Rectal smooth muscle tissue (tissue), 1 donor: ENCODE measurements at regions not wholly inside any gene's neighbourhood (a gene's known extent, or its start where the extent isn't known, plus 50 kb on each side); places are given as distances from the start of the nearest gene placed in this dataset.
A peak's percentile ranks its signal among the peaks of the same experiment; 100 is the strongest.

Source experiments
- H3K27ac ChIP-seq: one replicate; pipeline ENCODE4 v1.7.0; 2013; ENCODE audit warnings: low read depth, low read length, inconsistent platforms
- H3K27me3 ChIP-seq: one replicate; pipeline ENCODE4 v1.7.0; 2013; ENCODE audit warnings: low read length; ENCODE audit not compliant: control insufficient read depth, insufficient read depth
- H3K36me3 ChIP-seq: one replicate; pipeline ENCODE4 v1.7.0; 2013; ENCODE audit warnings: low read length; ENCODE audit not compliant: control insufficient read depth, insufficient read depth
- H3K4me1 ChIP-seq: one replicate; pipeline ENCODE4 v1.7.0; 2013; ENCODE audit warnings: low read length; ENCODE audit not compliant: control insufficient read depth, insufficient read depth
- H3K4me3 ChIP-seq: one replicate; pipeline ENCODE4 v1.7.0; 2013; ENCODE audit warnings: low read length
- H3K9ac ChIP-seq: one replicate; pipeline ENCODE4 v1.7.0; 2013; ENCODE audit warnings: low read length

- H3K9ac ChIP-seq: no peak overlapping the region
- H3K4me3 ChIP-seq: no peak overlapping the region
- no peak overlapping the region for H3K27ac ChIP-seq
- no peaks in the 10 kb centered on the region for H3K36me3 ChIP-seq
- no peaks in the 10 kb centered on the region for H3K27me3 ChIP-seq
- no peaks in the 10 kb centered on the region for H3K4me1 ChIP-seq
These were observed 117.2 kb upstream of the SEMA3C start for GRCh38 chr7:81036057-81036456.

- Histone ChIP-seq H3K27ac (no peak overlapping the region), H3K27me3 (no peaks in the 10 kb centered on the region), H3K4me3 (no peak overlapping the region), H3K36me3 (no peaks in the 10 kb centered on the region), H3K4me1 (no peaks in the 10 kb centered on the region), H3K9ac (no peak overlapping the region)
These were observed 113.1 kb upstream of the SEMA3C start for GRCh38 chr7:81031996-81032395.

GRCh38 chr7:81031243-81031642 lies 112.4 kb upstream of the SEMA3C start:
- H3K4me3 ChIP-seq: no peak overlapping the region
- no peaks in the 10 kb centered on the region for H3K27me3 ChIP-seq
- H3K27ac ChIP-seq: no peak overlapping the region
- no peaks in the 10 kb centered on the region for H3K4me1 ChIP-seq
- no peaks in the 10 kb centered on the region for H3K36me3 ChIP-seq
- H3K9ac ChIP-seq: no peak overlapping the region

GRCh38 chr7:81030472-81030871 lies 111.6 kb upstream of the SEMA3C start:
- Histone ChIP-seq H3K27me3 (no peaks in the 10 kb centered on the region), H3K4me3 (no peak overlapping the region), H3K36me3 (no peaks in the 10 kb centered on the region), H3K27ac (no peak overlapping the region), H3K9ac (no peak overlapping the region), H3K4me1 (no peaks in the 10 kb centered on the region)

GRCh38 chr7:81029511-81029910 lies 110.7 kb upstream of the SEMA3C start:
- Histone ChIP-seq H3K27me3 (no peaks in the 10 kb centered on the region), H3K4me3 (no peak overlapping the region), H3K4me1 (no peaks in the 10 kb centered on the region), H3K36me3 (no peaks in the 10 kb centered on the region), H3K9ac (no peak overlapping the region), H3K27ac (no peak overlapping the region)

DNA sequence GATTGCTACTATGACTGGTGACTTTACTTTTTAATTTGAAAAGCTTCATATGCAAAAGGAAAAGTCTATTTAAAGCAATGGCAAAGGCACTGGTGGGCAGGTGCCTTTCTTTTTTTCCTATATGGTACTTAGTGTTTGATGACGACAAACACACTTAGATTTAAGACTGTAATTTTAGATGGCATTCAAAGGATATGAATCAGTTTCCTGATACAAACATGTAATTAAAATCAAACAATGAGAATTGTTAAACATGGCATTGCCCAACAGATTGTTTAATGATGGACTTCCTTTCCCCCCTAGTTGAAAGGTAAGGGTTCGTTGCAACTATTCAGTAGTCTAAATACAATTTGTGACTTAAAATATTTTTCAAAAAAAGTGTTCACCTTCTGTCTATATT lies 106.5 kb upstream of the SEMA3C start:
- Histone ChIP-seq H3K4me1 (no peaks in the 10 kb centered on the region), H3K9ac (no peak overlapping the region), H3K4me3 (no peak overlapping the region), H3K36me3 (no peaks in the 10 kb centered on the region), H3K27ac (no peak overlapping the region), H3K27me3 (no peaks in the 10 kb centered on the region)

GRCh38 chr7:81014908-81015307 lies 96.1 kb upstream of the SEMA3C start:
- Histone ChIP-seq H3K4me1 (no peaks in the 10 kb centered on the region), H3K27me3 (no peaks in the 10 kb centered on the region), H3K9ac (no peak overlapping the region), H3K27ac (no peak overlapping the region), H3K4me3 (no peak overlapping the region), H3K36me3 (no peaks in the 10 kb centered on the region)

GRCh38 chr7:81014266-81014665 lies 95.4 kb upstream of the SEMA3C start:
- H3K4me3 ChIP-seq: no peak overlapping the region
- H3K9ac ChIP-seq: no peak overlapping the region
- no peaks in the 10 kb centered on the region for H3K36me3 ChIP-seq
- no peak overlapping the region for H3K27ac ChIP-seq
- H3K4me1 ChIP-seq: no peaks in the 10 kb centered on the region
- H3K27me3 ChIP-seq: no peaks in the 10 kb centered on the region

GRCh38 chr7:81013083-81013817 lies 94.4 kb upstream of the SEMA3C start:
- Histone ChIP-seq H3K27me3 (no peaks in the 10 kb centered on the region), H3K9ac (no peak overlapping the region), H3K27ac (no peak overlapping the region), H3K36me3 (no peaks in the 10 kb centered on the region), H3K4me3 (no peak overlapping the region), H3K4me1 (no peaks in the 10 kb centered on the region)

GRCh38 chr7:81008901-81009300 lies 90.0 kb upstream of the SEMA3C start:
- Histone ChIP-seq H3K9ac (no peak overlapping the region), H3K27ac (no peak overlapping the region), H3K4me3 (no peak overlapping the region), H3K27me3 (no peaks in the 10 kb centered on the region), H3K4me1 (no peaks in the 10 kb centered on the region), H3K36me3 (no peaks in the 10 kb centered on the region)

- H3K9ac ChIP-seq: no peak overlapping the region
- H3K4me1 ChIP-seq: no peaks in the 10 kb centered on the region
- no peak overlapping the region for H3K4me3 ChIP-seq
- H3K27ac ChIP-seq: no peak overlapping the region
- no peaks in the 10 kb centered on the region for H3K36me3 ChIP-seq
- no peaks in the 10 kb centered on the region for H3K27me3 ChIP-seq
These were observed 88.2 kb upstream of the SEMA3C start for GRCh38 chr7:81007051-81007450.

DNA sequence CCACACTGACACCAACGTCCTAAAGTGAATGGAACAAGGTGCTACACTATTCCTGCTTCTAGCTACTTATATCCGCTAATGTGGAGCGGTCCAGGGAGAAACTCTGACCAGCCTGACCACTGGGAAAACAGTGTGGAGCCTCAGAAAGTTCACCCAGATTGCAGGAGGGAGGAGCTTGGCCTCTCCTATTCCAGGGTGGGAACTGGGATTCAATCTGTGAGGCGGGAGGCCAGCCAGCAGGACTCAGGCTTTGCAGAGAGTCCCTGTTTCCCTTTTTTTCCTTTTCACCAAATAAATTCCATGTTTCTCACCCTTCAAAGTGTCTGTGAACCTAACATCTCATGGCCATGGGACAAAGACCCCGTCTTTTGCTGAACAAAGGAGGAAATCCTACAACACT lies 86.4 kb upstream of the SEMA3C start:
- no peaks in the 10 kb centered on the region for H3K4me1 ChIP-seq
- no peaks in the 10 kb centered on the region for H3K27me3 ChIP-seq
- no peaks in the 10 kb centered on the region for H3K36me3 ChIP-seq
- H3K9ac ChIP-seq: no peak overlapping the region
- H3K27ac ChIP-seq: peak overlapping the region; percentile 24
- no peak overlapping the region for H3K4me3 ChIP-seq

GRCh38 chr7:81004098-81004497 lies 85.2 kb upstream of the SEMA3C start:
- Histone ChIP-seq H3K27me3 (no peaks in the 10 kb centered on the region), H3K4me1 (no peaks in the 10 kb centered on the region), H3K27ac (no peak overlapping the region), H3K9ac (no peak overlapping the region), H3K36me3 (no peaks in the 10 kb centered on the region), H3K4me3 (no peak overlapping the region)
